ENCODE measurements at regions not wholly inside any gene's neighbourhood (a gene's known extent, or its start where the extent isn't known, plus 50 kb on each side); places are given as distances from the start of the nearest gene placed in this dataset.

DNA sequence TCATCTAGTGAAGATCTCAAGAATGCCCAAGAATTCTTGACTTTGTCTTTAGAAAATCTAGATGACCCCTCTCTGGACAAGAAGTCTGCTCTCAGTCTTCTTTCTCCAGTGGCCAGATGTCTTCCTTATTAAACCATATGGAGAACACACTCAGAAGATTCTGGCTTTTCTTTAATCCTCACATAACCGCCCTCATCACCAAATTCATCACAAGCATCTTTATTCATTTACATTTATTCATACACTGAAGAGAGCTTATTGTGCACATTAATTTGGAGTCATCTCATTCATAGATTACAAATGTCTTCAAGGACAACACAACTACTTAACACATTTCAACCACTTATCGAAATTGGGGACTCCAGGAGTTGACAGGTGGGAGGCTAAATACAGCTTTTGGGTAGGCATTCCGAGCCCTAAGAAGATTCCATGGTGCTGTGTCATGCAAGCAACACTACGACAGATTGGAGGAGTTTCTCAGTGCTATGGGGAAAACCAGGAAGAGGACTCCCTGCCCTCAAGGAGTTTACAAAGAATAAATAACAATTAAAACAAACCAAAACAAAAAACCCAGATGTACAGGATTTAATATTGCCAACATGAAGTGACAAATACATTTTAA is 64.8 kb upstream of the LCLAT1 start:
- POLR2A ChIA-PET: no interaction called here
- TF ChIP-seq, protein P1, sequence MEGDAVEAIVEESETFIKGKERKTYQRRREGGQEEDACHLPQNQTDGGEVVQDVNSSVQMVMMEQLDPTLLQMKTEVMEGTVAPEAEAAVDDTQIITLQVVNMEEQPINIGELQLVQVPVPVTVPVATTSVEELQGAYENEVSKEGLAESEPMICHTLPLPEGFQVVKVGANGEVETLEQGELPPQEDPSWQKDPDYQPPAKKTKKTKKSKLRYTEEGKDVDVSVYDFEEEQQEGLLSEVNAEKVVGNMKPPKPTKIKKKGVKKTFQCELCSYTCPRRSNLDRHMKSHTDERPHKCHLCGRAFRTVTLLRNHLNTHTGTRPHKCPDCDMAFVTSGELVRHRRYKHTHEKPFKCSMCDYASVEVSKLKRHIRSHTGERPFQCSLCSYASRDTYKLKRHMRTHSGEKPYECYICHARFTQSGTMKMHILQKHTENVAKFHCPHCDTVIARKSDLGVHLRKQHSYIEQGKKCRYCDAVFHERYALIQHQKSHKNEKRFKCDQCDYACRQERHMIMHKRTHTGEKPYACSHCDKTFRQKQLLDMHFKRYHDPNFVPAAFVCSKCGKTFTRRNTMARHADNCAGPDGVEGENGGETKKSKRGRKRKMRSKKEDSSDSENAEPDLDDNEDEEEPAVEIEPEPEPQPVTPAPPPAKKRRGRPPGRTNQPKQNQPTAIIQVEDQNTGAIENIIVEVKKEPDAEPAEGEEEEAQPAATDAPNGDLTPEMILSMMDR (IDR thresholded peaks at IDR 0.05; ENCODE audit: insufficient read depth, low read length, missing control alignments): no peak
- H3K4me3 ChIP-seq (ENCODE audit: low read depth, low read length): no peak overlapping the region
- DNase-seq (ENCODE audit: low read depth, low spot score): no peak
- CTCF ChIA-PET: interaction anchor here (1.2 kb wide), 1 partner anchor 8 kb away, joined by 3 read pairs; no protein-coding TSS in a partner anchor

DNA sequence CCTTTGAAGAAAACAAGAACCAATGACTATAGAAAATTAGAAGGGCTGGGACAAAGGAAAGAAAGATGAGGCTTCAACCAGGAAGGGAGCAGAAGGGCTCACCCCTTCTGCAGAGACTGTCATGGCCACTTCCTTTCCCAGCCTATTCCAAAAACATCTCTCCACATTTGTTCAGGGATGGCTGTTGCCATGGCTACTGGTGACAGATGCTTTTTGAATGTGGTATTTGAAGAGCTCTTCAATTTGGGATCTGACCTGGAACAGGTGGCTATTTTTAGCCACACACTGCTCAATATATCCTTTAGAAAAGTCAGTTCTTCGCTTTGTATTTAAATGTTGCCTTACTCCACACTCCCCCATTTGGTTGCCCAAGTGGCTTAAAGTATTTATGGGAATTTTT is 64.1 kb upstream of the LCLAT1 start:
- CTCF ChIA-PET: interaction anchor here (1.6 kb wide), 1 partner anchor 9 kb away, joined by 6 read pairs; no protein-coding TSS in a partner anchor
- TF ChIP-seq, protein P1 (IDR thresholded peaks at IDR 0.05; ENCODE audit: insufficient read depth, low read length, missing control alignments): no peak
- DNase-seq (ENCODE audit: low read depth, low spot score): no peak
- POLR2A ChIA-PET: no interaction called here
- H3K4me3 ChIP-seq (ENCODE audit: low read depth, low read length): no peak overlapping the region

DNA sequence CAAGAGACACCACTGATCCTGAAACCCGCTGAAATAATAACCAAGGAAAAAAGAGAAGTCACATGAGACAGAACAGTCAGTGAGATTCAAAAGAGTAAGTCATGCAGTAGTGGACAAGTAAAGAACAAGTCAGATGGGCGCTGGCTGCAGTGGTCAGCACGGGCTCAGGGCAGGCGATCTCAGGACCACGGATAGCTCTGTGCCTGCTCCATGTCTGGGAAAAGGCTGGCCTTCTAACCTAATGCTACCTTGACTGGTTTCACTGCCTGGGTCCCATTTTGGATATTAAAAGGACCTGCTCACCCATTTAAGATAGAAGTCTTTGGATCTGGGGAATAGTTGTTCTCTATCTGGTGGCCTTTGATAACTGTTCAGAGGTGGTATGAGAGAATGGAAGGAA is 61.7 kb upstream of the LCLAT1 start:
- TF ChIP-seq, protein P1 (IDR thresholded peaks at IDR 0.05; ENCODE audit: insufficient read depth, low read length, missing control alignments): no peak
- H3K4me3 ChIP-seq (ENCODE audit: low read depth, low read length): no peak overlapping the region
- DNase-seq (ENCODE audit: low read depth, low spot score): no peak
- CTCF ChIA-PET: no interaction called here
- POLR2A ChIA-PET: interaction anchor here (0.6 kb wide), 1 partner anchor 40 kb away, joined by 7 read pairs; no protein-coding TSS in a partner anchor

DNA sequence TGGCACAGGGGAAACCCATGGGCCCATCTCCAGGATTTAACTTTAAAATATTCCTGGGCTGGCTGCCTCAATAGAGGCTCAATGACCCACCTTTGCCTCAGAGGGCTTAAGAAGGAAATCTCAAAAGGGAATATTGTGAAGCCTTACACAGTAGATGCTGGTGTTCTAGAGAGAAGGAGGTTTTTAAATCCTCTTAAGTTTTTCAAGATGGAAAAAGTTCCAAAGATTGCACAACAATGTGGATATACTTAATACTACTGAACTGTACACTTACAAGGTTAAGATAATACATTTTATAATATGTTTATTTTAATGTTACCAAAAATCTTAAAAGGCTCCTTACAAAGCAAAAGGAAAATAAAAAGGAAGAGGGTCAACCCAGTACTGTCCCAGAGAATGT is 54.9 kb upstream of the LCLAT1 start:
- no peak for DNase-seq (ENCODE audit: low read depth, low spot score)
- TF ChIP-seq, protein P1 (IDR thresholded peaks at IDR 0.05; ENCODE audit: insufficient read depth, low read length, missing control alignments): no peak
- POLR2A ChIA-PET: no interaction called here
- CTCF ChIA-PET: no interaction called here
- no peak overlapping the region for H3K4me3 ChIP-seq (ENCODE audit: low read depth, low read length)

DNA sequence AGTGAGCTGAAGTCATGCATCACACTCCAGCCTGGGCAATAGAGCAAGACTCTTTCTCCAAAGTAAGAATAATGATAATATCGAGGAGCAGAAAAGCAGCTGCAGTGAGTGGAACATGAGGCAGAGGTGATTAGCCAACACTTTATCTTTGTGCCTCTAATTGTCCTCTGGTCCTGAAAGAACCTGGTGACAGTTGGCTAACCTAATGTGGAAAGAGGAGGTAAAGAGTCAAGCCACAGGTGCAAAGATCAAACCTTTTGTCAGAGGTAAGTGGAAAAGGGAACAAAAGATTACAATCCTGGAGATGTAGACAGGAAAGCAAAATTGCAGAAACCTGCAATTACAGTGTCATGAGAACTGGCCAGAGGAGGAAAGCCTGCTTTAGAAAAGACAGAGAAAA is 53.5 kb upstream of the LCLAT1 start:
- TF ChIP-seq, protein P1 (IDR thresholded peaks at IDR 0.05; ENCODE audit: insufficient read depth, low read length, missing control alignments): no peak
- ChIA-PET CTCF (interaction anchor here (0.8 to 1.0 kb wide), 2 partner anchors 181 to 186 kb away, joined by 3 to 4 read pairs; no protein-coding TSS in a partner anchor), POLR2A (no interaction called here)
- H3K4me3 ChIP-seq (ENCODE audit: low read depth, low read length): no peak overlapping the region
- no peak for DNase-seq (ENCODE audit: low read depth, low spot score)

DNA sequence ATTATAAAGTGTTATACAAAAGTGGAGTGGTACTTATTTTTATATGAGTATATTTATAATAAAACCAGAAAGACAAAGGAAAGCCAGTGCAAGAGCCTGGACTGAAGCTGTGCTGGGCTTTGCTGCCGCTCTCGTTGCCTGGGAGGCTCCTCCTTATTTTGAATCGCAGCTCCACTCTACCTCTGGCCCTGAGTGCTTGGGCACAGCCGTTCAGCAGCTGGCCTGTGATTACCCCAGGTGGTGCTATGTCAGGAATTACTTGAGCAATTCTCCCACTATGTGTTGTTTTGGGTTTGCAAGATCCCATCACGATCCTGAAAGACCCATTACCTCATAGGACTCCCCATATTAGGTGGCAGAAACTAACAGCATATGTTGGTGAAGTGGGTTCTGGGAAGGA is 53.0 kb upstream of the LCLAT1 start:
- DNase-seq (ENCODE audit: low read depth, low spot score): no peak
- CTCF ChIA-PET: interaction anchor here (0.8 to 1.1 kb wide), 3 partner anchors 182 to 186 kb away, joined by 3 to 4 read pairs (median 4); no protein-coding TSS in a partner anchor
- POLR2A ChIA-PET: no interaction called here
- H3K4me3 ChIP-seq (ENCODE audit: low read depth, low read length): no peak overlapping the region
- TF ChIP-seq, protein P1 (IDR thresholded peaks at IDR 0.05; ENCODE audit: insufficient read depth, low read length, missing control alignments): no peak

All from AG04449 (cell line).